Caco-2 (cell line): ENCODE measurements at regions not wholly inside any gene's neighbourhood (a gene's known extent, or its start where the extent isn't known, plus 50 kb on each side); places are given as distances from the start of the nearest gene placed in this dataset.
A peak's percentile ranks its signal among the peaks of the same experiment; 100 is the strongest.

Experiments
- BruUV-seq: library from RNA; stranded (reverse); fragments of 400-500 nt; replicated peaks from 2 replicates; lab custom pipeline; 2021; lab: Mats Ljungman, UMichigan
- CTCF ChIA-PET: fragments of 300-600 bp; sonication (Branson Sonifier 250); formaldehyde crosslinking; loops from one replicate; lab custom pipeline; 2022; ENCODE audit warnings: antibody characterized with exemption; lab: Charles Lee
- POLR2A ChIA-PET: fragments of 300-600 bp; sonication (Branson Sonifier 250); formaldehyde crosslinking; loops from one replicate; lab custom pipeline; 2022; ENCODE audit warnings: antibody characterized with exemption; lab: Charles Lee
- DNase-seq, 2 experiments: peaks; one replicate each; pipeline versions ENCODE4 v3.0.0 to v3.0.0-alpha.2; 2020 to 2022
- H3K27me3 ChIP-seq: replicated peaks from 2 replicates; pipeline ENCODE4 v1.6.0; 2011; ENCODE audit warnings: low read length; ENCODE audit not compliant: control insufficient read depth, insufficient read depth
- H3K36me3 ChIP-seq: 2 replicates; pipeline ENCODE4 v1.5.1; 2011; ENCODE audit warnings: low read length; ENCODE audit not compliant: control insufficient read depth, insufficient read depth
- H3K4me1 ChIP-seq: fragments of 250-450 bp; sonication (Bioruptor Pico); 2 replicates; pipeline ENCODE4 v1.5.1; 2020; ENCODE audit warnings: mild to moderate bottlenecking
- H3K4me3 ChIP-seq: 2 replicates; pipeline ENCODE4 v1.5.1; 2011; ENCODE audit warnings: low read depth, mild to moderate bottlenecking, control low read depth, low read length
- H3K9me3 ChIP-seq: fragments of 250-450 bp; sonication (Bioruptor Pico); 2 replicates; pipeline ENCODE4 v1.5.1; 2020; ENCODE audit warnings: mild to moderate bottlenecking, moderate library complexity
- H3K27ac Mint-ChIP-seq: one replicate; pipeline ENCODE4 v1.8.0; 2022; ENCODE audit warnings: mixed read lengths; ENCODE audit not compliant: unreplicated experiment
- H3K27me3 Mint-ChIP-seq: one replicate; pipeline ENCODE4 v1.8.0; 2022; ENCODE audit warnings: mixed read lengths; ENCODE audit not compliant: insufficient read depth, unreplicated experiment
- H3K36me3 Mint-ChIP-seq: one replicate; pipeline ENCODE4 v1.8.0; 2022; ENCODE audit warnings: mild to moderate bottlenecking, mixed read lengths; ENCODE audit not compliant: insufficient read depth, unreplicated experiment
- H3K4me1 Mint-ChIP-seq: one replicate; pipeline ENCODE4 v1.8.0; 2022; ENCODE audit warnings: low read depth, mixed read lengths; ENCODE audit not compliant: unreplicated experiment
- H3K4me3 Mint-ChIP-seq: one replicate; pipeline ENCODE4 v1.8.0; 2022; ENCODE audit warnings: mild to moderate bottlenecking, moderate library complexity, mixed read lengths; ENCODE audit not compliant: unreplicated experiment
- H3K9me3 Mint-ChIP-seq: one replicate; pipeline ENCODE4 v1.8.0; 2022; ENCODE audit warnings: mixed read lengths; ENCODE audit not compliant: unreplicated experiment
- intact Hi-C: fragments of 100-400 bp; cut with micrococcal nuclease; formaldehyde crosslinking; loops from one replicate; pipeline ENCODE4 v1.10.0; 2022; ENCODE audit not compliant: unreplicated experiment
- TF ChIP-seq, protein P1 (sequence below), 2 experiments: fragments of 200-600 bp in 1 of 2; IDR thresholded peaks; 1 replicate in 1 of 2; 2 replicates in 1 of 2; pipeline versions ENCODE4 v1.5.1 to v1.8.0; 2011 to 2022; ENCODE audit warnings: antibody characterized with exemption in 1 of 2, control low read depth in 1 of 2, inconsistent platforms in 1 of 2, low read depth in 1 of 2, low read length in 1 of 2, mild to moderate bottlenecking in 1 of 2, moderate library complexity in 1 of 2; ENCODE audit not compliant: insufficient read depth in 1 of 2, severe bottlenecking in 1 of 2, unreplicated experiment in 1 of 2

DNA sequence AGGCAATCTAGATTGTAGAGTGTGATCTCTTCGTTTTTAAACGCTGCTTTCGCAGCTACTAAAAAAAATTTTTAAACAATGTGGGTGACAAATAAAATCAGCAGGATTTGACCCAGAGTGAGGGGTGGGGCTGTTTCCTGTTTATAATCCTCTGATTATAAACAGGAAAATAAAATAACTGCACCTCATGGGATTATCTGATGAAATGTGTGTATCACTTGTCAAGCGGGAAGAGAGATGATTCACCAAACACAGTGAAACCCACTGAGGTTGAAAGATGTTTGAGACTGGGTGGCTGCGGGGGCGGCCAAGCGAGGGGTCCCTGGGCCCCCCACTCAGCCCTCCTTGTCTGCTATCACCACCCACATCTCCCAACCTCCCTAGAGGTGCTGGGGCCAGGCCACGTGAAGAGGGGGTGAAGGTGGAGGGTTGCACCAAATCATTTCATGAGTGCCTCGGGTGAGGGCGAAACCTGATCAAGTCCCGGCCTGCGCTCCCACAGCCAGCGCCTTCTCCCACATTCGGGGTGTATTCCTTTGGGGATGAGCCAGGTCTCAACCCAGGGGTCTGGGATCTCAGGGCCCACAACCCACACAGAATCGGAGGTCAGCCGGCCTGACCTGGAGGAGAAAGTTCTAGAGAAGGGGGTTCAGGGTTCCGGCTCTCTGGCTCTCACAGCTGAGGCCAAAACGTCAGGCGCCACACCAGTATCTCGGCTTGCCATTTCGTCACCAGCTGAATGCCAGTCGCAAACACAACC lies 212.5 kb downstream of the BMP7 start:
- peak in 1 of 2 experiments; percentile 38 for DNase-seq
- no peaks in the 10 kb centered on the region for H3K27me3 Mint-ChIP-seq
- POLR2A ChIA-PET = no interaction called here
- no TSS peak for BruUV-seq
- H3K4me3 Mint-ChIP-seq = no peak overlapping the region
- no peak overlapping the region for H3K27ac Mint-ChIP-seq
- TF ChIP-seq, protein P1, sequence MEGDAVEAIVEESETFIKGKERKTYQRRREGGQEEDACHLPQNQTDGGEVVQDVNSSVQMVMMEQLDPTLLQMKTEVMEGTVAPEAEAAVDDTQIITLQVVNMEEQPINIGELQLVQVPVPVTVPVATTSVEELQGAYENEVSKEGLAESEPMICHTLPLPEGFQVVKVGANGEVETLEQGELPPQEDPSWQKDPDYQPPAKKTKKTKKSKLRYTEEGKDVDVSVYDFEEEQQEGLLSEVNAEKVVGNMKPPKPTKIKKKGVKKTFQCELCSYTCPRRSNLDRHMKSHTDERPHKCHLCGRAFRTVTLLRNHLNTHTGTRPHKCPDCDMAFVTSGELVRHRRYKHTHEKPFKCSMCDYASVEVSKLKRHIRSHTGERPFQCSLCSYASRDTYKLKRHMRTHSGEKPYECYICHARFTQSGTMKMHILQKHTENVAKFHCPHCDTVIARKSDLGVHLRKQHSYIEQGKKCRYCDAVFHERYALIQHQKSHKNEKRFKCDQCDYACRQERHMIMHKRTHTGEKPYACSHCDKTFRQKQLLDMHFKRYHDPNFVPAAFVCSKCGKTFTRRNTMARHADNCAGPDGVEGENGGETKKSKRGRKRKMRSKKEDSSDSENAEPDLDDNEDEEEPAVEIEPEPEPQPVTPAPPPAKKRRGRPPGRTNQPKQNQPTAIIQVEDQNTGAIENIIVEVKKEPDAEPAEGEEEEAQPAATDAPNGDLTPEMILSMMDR (IDR thresholded peaks at IDR 0.05; ENCODE audit: insufficient read depth in 1 of 2, low read depth in 1 of 2, low read length in 1 of 2, severe bottlenecking in 1 of 2, unreplicated experiment in 1 of 2) = no peak
- intact Hi-C loops = no loop called here
- H3K36me3 Mint-ChIP-seq = no peaks in the 10 kb centered on the region
- H3K9me3 Mint-ChIP-seq = no peaks in the 10 kb centered on the region
- Histone ChIP-seq H3K9me3 (no peaks in the 10 kb centered on the region), H3K4me3 (no peak overlapping the region), H3K27me3 (no peaks in the 10 kb centered on the region), H3K4me1 (peaks cover 12% of the 10 kb centered on the region), H3K36me3 (no peaks in the 10 kb centered on the region)
- H3K4me1 Mint-ChIP-seq = peaks cover 7% of the 10 kb centered on the region
- CTCF ChIA-PET = interaction anchor here (0.9 kb wide), 1 partner anchor 80 kb away, joined by 3 read pairs; no protein-coding TSS in a partner anchor

DNA sequence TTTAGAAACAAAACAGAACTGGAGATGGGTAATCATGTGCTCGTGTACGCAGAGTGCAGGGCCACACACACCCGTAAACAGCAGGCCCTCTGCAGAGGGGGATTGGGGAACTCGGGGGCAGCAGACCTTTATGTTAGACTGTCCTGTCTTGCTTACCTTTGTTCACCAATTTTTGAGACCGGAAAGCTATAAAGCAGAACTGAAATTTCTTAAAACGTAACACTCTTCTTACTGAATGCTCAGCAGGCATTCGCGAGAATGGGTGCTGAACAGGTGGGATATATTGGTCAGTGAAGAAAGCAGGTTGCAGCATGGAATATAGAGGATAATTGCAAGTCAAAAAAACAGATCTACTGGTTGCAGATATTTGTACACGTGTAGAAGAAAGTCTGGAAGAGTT lies 211.1 kb downstream of the BMP7 start:
- Histone ChIP-seq H3K4me3 (no peak overlapping the region), H3K36me3 (no peaks in the 10 kb centered on the region), H3K9me3 (no peaks in the 10 kb centered on the region), H3K27me3 (no peaks in the 10 kb centered on the region), H3K4me1 (peaks cover 12% of the 10 kb centered on the region)
- POLR2A ChIA-PET = no interaction called here
- BruUV-seq = no TSS peak
- H3K4me1 Mint-ChIP-seq = peaks cover 7% of the 10 kb centered on the region
- TF ChIP-seq, protein P1 (IDR thresholded peaks at IDR 0.05; ENCODE audit: insufficient read depth in 1 of 2, low read depth in 1 of 2, low read length in 1 of 2, severe bottlenecking in 1 of 2, unreplicated experiment in 1 of 2) = no peak
- no peaks in the 10 kb centered on the region for H3K9me3 Mint-ChIP-seq
- intact Hi-C loops = no loop called here
- DNase-seq = peak in 1 of 2 experiments; percentile 17
- no peaks in the 10 kb centered on the region for H3K36me3 Mint-ChIP-seq
- no peak overlapping the region for H3K4me3 Mint-ChIP-seq
- H3K27ac Mint-ChIP-seq = no peak overlapping the region
- H3K27me3 Mint-ChIP-seq = no peaks in the 10 kb centered on the region
- CTCF ChIA-PET = no interaction called here

DNA sequence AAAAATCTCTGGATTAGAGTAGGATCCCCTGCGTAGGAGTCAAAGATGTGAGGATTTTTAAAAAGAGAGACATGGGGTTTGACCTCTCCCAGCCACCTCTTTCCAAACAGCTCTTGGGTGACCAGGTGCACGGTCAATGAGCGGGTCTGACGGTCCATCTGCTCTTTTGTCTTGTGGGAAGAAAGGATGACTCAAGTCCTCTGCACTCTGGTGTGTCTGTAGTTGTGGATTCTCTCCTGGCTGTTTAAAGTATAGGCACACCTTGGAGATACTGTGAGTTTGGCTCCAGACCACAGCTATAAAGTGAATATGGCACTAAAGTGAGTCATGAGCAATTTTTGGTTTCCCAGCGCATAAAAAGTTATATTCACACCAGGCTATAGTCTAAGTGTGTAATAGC lies 209.8 kb downstream of the BMP7 start:
- DNase-seq = peak in 1 of 2 experiments; percentile 27
- Histone ChIP-seq H3K4me3 (no peak overlapping the region), H3K36me3 (no peaks in the 10 kb centered on the region), H3K4me1 (peaks cover under 1% of the 10 kb centered on the region; the same call in 1 of the 2 replicates), H3K27me3 (no peaks in the 10 kb centered on the region), H3K9me3 (no peaks in the 10 kb centered on the region)
- POLR2A ChIA-PET = no interaction called here
- Mint-ChIP-seq H3K9me3 (no peaks in the 10 kb centered on the region), H3K4me3 (no peak overlapping the region), H3K4me1 (peaks cover 2% of the 10 kb centered on the region), H3K27ac (no peak overlapping the region), H3K27me3 (no peaks in the 10 kb centered on the region), H3K36me3 (no peaks in the 10 kb centered on the region)
- CTCF ChIA-PET = no interaction called here
- intact Hi-C loops = no loop called here
- BruUV-seq = no TSS peak
- TF ChIP-seq, protein P1 (IDR thresholded peaks at IDR 0.05; ENCODE audit: insufficient read depth in 1 of 2, low read depth in 1 of 2, low read length in 1 of 2, severe bottlenecking in 1 of 2, unreplicated experiment in 1 of 2) = no peak
